SK-N-SH (cell line): ENCODE measurements at regions not wholly inside any gene's neighbourhood (a gene's known extent, or its start where the extent isn't known, plus 50 kb on each side); places are given as distances from the start of the nearest gene placed in this dataset.

Source experiments
- CTCF ChIA-PET: fragments of 300-600, 350-600 bp; formaldehyde crosslinking; extraction: SDS; loops from one replicate; lab custom pipeline; 2021; lab: Yijun Ruan, JAX
- POLR2A ChIA-PET: fragments of 350-600 bp; sonication (Branson Sonifier 250); formaldehyde crosslinking; extraction: SDS; loops from one replicate; lab custom pipeline; 2020; ENCODE audit warnings: antibody characterized with exemption, inconsistent platforms; lab: Yijun Ruan, JAX
- DNase-seq: peaks from one replicate; pipeline ENCODE4 v3.0.0; 2012
- H2AFZ ChIP-seq: fragments of 200-600 bp; sonication (generic); 2 replicates; pipeline ENCODE4 v1.8.1; 2016; ENCODE audit warnings: antibody characterized with exemption, mild to moderate bottlenecking, low read depth
- H3F3A ChIP-seq: fragments of 200-600 bp; sonication (generic); replicated peaks from 2 replicates; pipeline ENCODE3; 2016; ENCODE audit warnings: antibody characterized with exemption, mild to moderate bottlenecking; ENCODE audit not compliant: insufficient read depth
- H3K27ac ChIP-seq, 2 experiments: fragments of 200-500 bp in 1 of 2; fragments of 200-600 bp in 1 of 2; sonication (Bioruptor generic) in 1 of 2; sonication (generic), shearing (Covaris generic) in 1 of 2; 2 replicates each; pipeline versions ENCODE4 v1.5.1 to v1.6.1; 2014 to 2016; ENCODE audit warnings: low read depth in 2 of 2, inconsistent platforms in 1 of 2, low read length in 1 of 2, mild to moderate bottlenecking in 1 of 2, mixed read lengths in 1 of 2
- H3K27me3 ChIP-seq: fragments of 200-600 bp; sonication (generic), shearing (Covaris generic); 2 replicates; pipeline ENCODE4 v1.6.1; 2016; ENCODE audit warnings: mixed run types; ENCODE audit not compliant: insufficient read depth
- H3K36me3 ChIP-seq, 2 experiments: fragments of 200-500 bp in 1 of 2; fragments of 200-600 bp in 1 of 2; sonication (Bioruptor generic) in 1 of 2; sonication (generic) in 1 of 2; replicated peaks in 1 of 2; 2 replicates each; pipeline versions ENCODE3 to v1.5.1; 2014 to 2016; ENCODE audit warnings: low read length in 1 of 2, mild to moderate bottlenecking in 1 of 2; ENCODE audit not compliant: insufficient read depth in 2 of 2, control insufficient read depth in 1 of 2
- H3K4me1 ChIP-seq, 2 experiments: fragments of 200-500 bp in 1 of 2; fragments of 200-600 bp in 1 of 2; sonication (Bioruptor generic) in 1 of 2; sonication (generic), shearing (Covaris generic) in 1 of 2; 2 replicates each; pipeline versions ENCODE4 v1.5.1 to v1.6.1; 2014 to 2016; ENCODE audit warnings: low read depth in 1 of 2, low read length in 1 of 2, mixed run types in 1 of 2; ENCODE audit not compliant: insufficient read depth in 2 of 2, control insufficient read depth in 1 of 2
- H3K4me2 ChIP-seq: fragments of 200-600 bp; sonication (generic), shearing (Covaris generic); 2 replicates; pipeline ENCODE4 v1.6.1; 2017; ENCODE audit warnings: mixed run types
- H3K4me3 ChIP-seq, 2 experiments: fragments of 200-500 bp in 1 of 2; fragments of 200-600 bp in 1 of 2; sonication (Bioruptor generic) in 1 of 2; sonication (generic), shearing (Covaris generic) in 1 of 2; 2 replicates each; pipeline versions ENCODE4 v1.5.1 to v1.8.1; 2014 to 2016; ENCODE audit warnings: low read depth in 2 of 2, inconsistent platforms in 1 of 2, low read length in 1 of 2, mild to moderate bottlenecking in 1 of 2, mixed read lengths in 1 of 2, moderate library complexity in 1 of 2
- H3K79me2 ChIP-seq: fragments of 200-600 bp; sonication (generic); 2 replicates; pipeline ENCODE4 v1.8.1; 2017; ENCODE audit warnings: mild to moderate bottlenecking; ENCODE audit not compliant: insufficient read depth
- H3K9ac ChIP-seq: fragments of 200-600 bp; sonication (generic); 2 replicates; pipeline ENCODE4 v1.6.1; 2017; ENCODE audit warnings: mixed run types
- H3K9me2 ChIP-seq: fragments of 200-600 bp; sonication (generic); 2 replicates; pipeline ENCODE4 v1.6.1; 2017; ENCODE audit warnings: mixed run types
- H3K9me3 ChIP-seq: fragments of 200-600 bp; sonication (generic); 2 replicates; pipeline ENCODE4 v1.6.1; 2017; ENCODE audit warnings: mixed run types, mild to moderate bottlenecking, moderate library complexity
- H4K20me1 ChIP-seq: fragments of 200-600 bp; sonication (generic); 2 replicates; pipeline ENCODE4 v1.6.1; 2017; ENCODE audit warnings: mild to moderate bottlenecking, mixed run types; ENCODE audit not compliant: insufficient read depth
- CHD2 ChIP-seq: fragments of 150-350 bp; IDR thresholded peaks from 2 replicates; pipeline ENCODE4 v1.6.1; 2018; ENCODE audit warnings: low read length; ENCODE audit not compliant: partially characterized antibody
- FOSL2 ChIP-seq: IDR thresholded peaks from 2 replicates; pipeline ENCODE4 v1.4.0; 2012; ENCODE audit warnings: low read depth, mild to moderate bottlenecking, moderate library complexity, borderline replicate concordance
- GATA2 ChIP-seq: sonication (generic); formaldehyde crosslinking; IDR thresholded peaks from 2 replicates; pipeline ENCODE4 v1.5.0; 2020; ENCODE audit warnings: mild to moderate bottlenecking, missing genetic modification reagents
- IRF3 ChIP-seq: fragments of 150-350 bp; IDR thresholded peaks from 2 replicates; pipeline ENCODE4 v1.6.1; 2016; ENCODE audit warnings: mild to moderate bottlenecking, low read depth, low read length
- JUND ChIP-seq: IDR thresholded peaks from 2 replicates; pipeline ENCODE4 v1.4.0; 2012
- NRF1 ChIP-seq: IDR thresholded peaks from 2 replicates; pipeline ENCODE4 v1.6.1; 2012; ENCODE audit warnings: low read depth, mild to moderate bottlenecking, low read length
- PBX3 ChIP-seq: IDR thresholded peaks from 2 replicates; pipeline ENCODE4; 2012
- REST ChIP-seq: IDR thresholded peaks from 2 replicates; pipeline ENCODE4 v1.6.1; 2012; ENCODE audit warnings: mild to moderate bottlenecking, low read depth, low read length, moderate library complexity
- SMC3 ChIP-seq: IDR thresholded peaks from 2 replicates; pipeline ENCODE4 v1.6.1; 2012; ENCODE audit warnings: low read depth, low read length, improper control_type of control experiment
- TCF12 ChIP-seq: IDR thresholded peaks from 2 replicates; pipeline ENCODE4 v1.4.0; 2012
- USF1 ChIP-seq: IDR thresholded peaks from 2 replicates; pipeline ENCODE4 v1.4.0; 2012; ENCODE audit warnings: low read depth, borderline replicate concordance
- WGBS: methylation state at CpG from one replicate; pipeline ENCODE4 v1.1.6; 2017; ENCODE audit warnings: low lambda C conversion rate; 5-methylcytosine and 5-hydroxymethylcytosine counted together

- TF ChIP-seq REST (no peak), JUND (no peak)
Observed at GRCh38 chr13:82900453-82900852, 981.8 kb downstream of the SLITRK1 start (continued).

- Histone ChIP-seq H3K79me2 (no peaks in the 10 kb centered on the region), H3K36me3 (no peaks in the 10 kb centered on the region), H4K20me1 (no peaks in the 10 kb centered on the region), H3K9me3 (no peaks in the 10 kb centered on the region), H3K27me3 (no peaks in the 10 kb centered on the region), H3K9me2 (no peaks in the 10 kb centered on the region), H3K9ac (no peak overlapping the region), H3F3A (no peaks in the 10 kb centered on the region), H2AFZ (no peak overlapping the region), H3K4me2 (no peak overlapping the region), H3K27ac (no peak overlapping the region), H3K4me1 (no peaks in the 10 kb centered on the region), H3K4me3 (no peak overlapping the region)
- POLR2A ChIA-PET: no interaction called here
- TF ChIP-seq PBX3 (no peak), FOSL2 (no peak), CHD2 (no peak), GATA2 (no peak), NRF1 (no peak), USF1 (no peak), TCF12 (no peak), IRF3 (no peak), SMC3 (no peak)
- CTCF ChIA-PET: no interaction called here
- DNase-seq: no peak
- WGBS: 9% methylated on average over 3 of the region's 3 CpGs
Observed at GRCh38 chr13:82898586-82898985, 983.7 kb downstream of the SLITRK1 start.
